Suprapubic skin (tissue), 4 donors: ENCODE measurements at regions not wholly inside any gene's neighbourhood (a gene's known extent, or its start where the extent isn't known, plus 50 kb on each side); places are given as distances from the start of the nearest gene placed in this dataset.

ENCODE experiments used
- CTCF ChIP-seq, 2 donors: fragments of 200-600 bp in 1 of 2; fragments of 450-650 bp in 1 of 2; sonication (generic) in 1 of 2; IDR thresholded peaks; one replicate each; pipeline ENCODE4 v1.5.1; 2016 to 2019; ENCODE audit warnings: antibody characterized with exemption in 2 of 2, mild to moderate bottlenecking in 1 of 2, moderate library complexity in 1 of 2
- POLR2A ChIP-seq, 2 donors: fragments of 450-650 bp; IDR thresholded peaks; one replicate each; pipeline ENCODE4 v1.6.1; 2017; ENCODE audit warnings: antibody characterized with exemption in 2 of 2, mild to moderate bottlenecking in 2 of 2, moderate library complexity in 2 of 2
- POLR2AphosphoS5 ChIP-seq, 3 donors: sonication (generic); formaldehyde crosslinking; IDR thresholded peaks; one replicate each; pipeline ENCODE4 v1.6.1; 2017; ENCODE audit warnings: antibody characterized with exemption in 3 of 3

GRCh38 chr3:137065381-137065780 lies 107.6 kb downstream of the IL20RB start:
- no peak for TF ChIP-seq CTCF (IDR thresholded peaks at IDR 0.05)
- no peak for TF ChIP-seq POLR2A (IDR thresholded peaks at IDR 0.05)
- no peak for TF ChIP-seq POLR2AphosphoS5 (IDR thresholded peaks at IDR 0.05)
